ENCODE measurements at regions not wholly inside any gene's neighbourhood (a gene's known extent, or its start where the extent isn't known, plus 50 kb on each side); places are given as distances from the start of the nearest gene placed in this dataset.

DNA sequence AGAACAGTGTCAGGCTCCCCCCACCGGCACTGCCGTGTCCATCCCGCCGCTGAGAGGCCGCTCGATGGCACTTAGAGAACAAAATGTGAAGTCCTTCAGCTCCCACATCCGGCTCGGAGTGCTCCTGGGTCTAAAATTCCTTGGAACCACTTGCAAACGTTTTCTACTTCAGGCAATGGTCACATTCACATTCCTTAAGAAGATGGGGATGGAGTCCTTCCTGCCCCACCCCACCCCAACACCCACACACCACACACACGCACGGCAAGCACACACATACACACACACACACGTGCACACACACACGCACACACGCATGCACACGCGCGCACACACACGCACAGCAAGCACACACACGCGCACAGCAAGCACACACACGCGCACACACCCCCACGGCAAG lies 83.4 kb downstream of the SOX1 start:
- no peak overlapping the region for H3K27ac ChIP-seq
- DNase-seq: no peak
- H3K27me3 ChIP-seq: no peaks in the 10 kb centered on the region
- H3K9me3 ChIP-seq: no peaks in the 10 kb centered on the region
- H3K4me1 ChIP-seq: no peaks in the 10 kb centered on the region
- H3K4me3 ChIP-seq: no peak overlapping the region
- H3K36me3 ChIP-seq: no peaks in the 10 kb centered on the region
- intact Hi-C loops (cut with DNase I; ENCODE audit: low total_unique reads): no loop called here
- TF ChIP-seq CTCF (IDR thresholded peaks at IDR 0.05): no peak

DNA sequence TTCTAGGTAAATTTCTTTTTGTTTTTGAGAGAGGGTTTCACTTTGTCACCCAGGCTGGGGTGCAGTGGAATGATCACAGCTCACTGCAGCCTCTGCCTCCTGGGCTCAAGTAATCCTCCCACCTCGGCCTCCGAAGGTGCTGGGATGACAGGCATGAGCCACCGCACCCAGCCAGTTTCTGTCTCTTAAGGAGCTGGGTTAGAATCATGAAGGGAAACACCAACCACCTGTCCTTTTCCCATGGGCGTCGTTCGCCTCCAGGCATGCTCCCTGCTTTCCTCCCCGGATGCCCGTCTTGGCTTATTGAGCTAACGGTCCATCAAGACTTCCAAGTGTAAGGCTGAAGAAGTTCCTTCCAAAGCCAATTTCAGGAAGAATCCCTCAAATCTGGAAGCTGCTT lies 85.9 kb downstream of the SOX1 start:
- H3K27ac ChIP-seq: no peak overlapping the region
- TF ChIP-seq CTCF (IDR thresholded peaks at IDR 0.05): no peak
- no peak overlapping the region for H3K4me3 ChIP-seq
- intact Hi-C loops (cut with DNase I; ENCODE audit: low total_unique reads): no loop called here
- no peaks in the 10 kb centered on the region for H3K4me1 ChIP-seq
- H3K36me3 ChIP-seq: no peaks in the 10 kb centered on the region
- no peaks in the 10 kb centered on the region for H3K9me3 ChIP-seq
- no peaks in the 10 kb centered on the region for H3K27me3 ChIP-seq
- DNase-seq: no peak

GRCh38 chr13:112153364-112153763 lies 86.4 kb downstream of the SOX1 start:
- intact Hi-C loops (cut with DNase I; ENCODE audit: low total_unique reads): no loop called here
- no peaks in the 10 kb centered on the region for H3K4me1 ChIP-seq
- no peak for TF ChIP-seq CTCF (IDR thresholded peaks at IDR 0.05)
- peak in 1 of 2 donors; percentile 31 for DNase-seq
- H3K27me3 ChIP-seq: no peaks in the 10 kb centered on the region
- no peak overlapping the region for H3K27ac ChIP-seq
- no peak overlapping the region for H3K4me3 ChIP-seq
- H3K36me3 ChIP-seq: no peaks in the 10 kb centered on the region
- H3K9me3 ChIP-seq: no peaks in the 10 kb centered on the region

DNA sequence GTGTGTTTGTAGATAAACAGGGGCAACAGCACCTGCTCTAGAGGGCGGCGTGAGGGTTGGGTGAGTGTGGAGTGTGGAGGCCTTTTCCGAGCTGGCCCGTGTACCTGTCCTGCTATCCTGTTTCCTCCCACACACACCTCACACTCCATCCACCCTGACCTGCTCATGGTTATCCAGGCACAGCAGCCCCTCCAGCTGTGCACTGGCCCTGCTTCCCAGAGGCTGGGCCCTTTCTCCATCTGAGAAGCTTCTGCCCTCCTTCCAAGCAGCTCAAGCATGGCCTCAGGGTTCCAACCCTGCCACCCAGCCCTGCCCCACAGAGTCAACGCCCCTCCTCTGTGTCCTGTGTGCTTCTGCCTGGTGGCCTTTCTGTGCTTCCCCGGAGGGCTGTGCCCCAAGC lies 86.9 kb downstream of the SOX1 start:
- Histone ChIP-seq H3K4me1 (no peaks in the 10 kb centered on the region), H3K27ac (no peak overlapping the region), H3K9me3 (no peaks in the 10 kb centered on the region), H3K4me3 (no peak overlapping the region), H3K36me3 (no peaks in the 10 kb centered on the region), H3K27me3 (no peaks in the 10 kb centered on the region)
- DNase-seq: peak in 1 of 2 donors; percentile 16
- TF ChIP-seq CTCF (IDR thresholded peaks at IDR 0.05): no peak
- intact Hi-C loops (cut with DNase I; ENCODE audit: low total_unique reads): no loop called here

GRCh38 chr13:112154301-112155060 lies 87.5 kb downstream of the SOX1 start:
- H3K9me3 ChIP-seq: no peaks in the 10 kb centered on the region
- H3K27me3 ChIP-seq: no peaks in the 10 kb centered on the region
- no peaks in the 10 kb centered on the region for H3K4me1 ChIP-seq
- no peak overlapping the region for H3K27ac ChIP-seq
- intact Hi-C loops (cut with DNase I; ENCODE audit: low total_unique reads): no loop called here
- no peaks in the 10 kb centered on the region for H3K36me3 ChIP-seq
- H3K4me3 ChIP-seq: no peak overlapping the region
- DNase-seq: peak in 1 of 2 donors; percentile 37
- TF ChIP-seq CTCF (IDR thresholded peaks at IDR 0.05): no peak

Data from tibial artery (tissue), 4 donors.